ENCODE measurements at regions not wholly inside any gene's neighbourhood (a gene's known extent, or its start where the extent isn't known, plus 50 kb on each side); places are given as distances from the start of the nearest gene placed in this dataset.
A peak's percentile ranks its signal among the peaks of the same experiment; 100 is the strongest.

GRCh38 chr15:70354346-70354905 is 256.7 kb upstream of the TLE3 start:
- Histone ChIP-seq H3K9me3 (no peaks in the 10 kb centered on the region), H3K27me3 (no peaks in the 10 kb centered on the region), H3K27ac (no peak overlapping the region), H3K4me3 (no peak overlapping the region), H3K36me3 (ENCODE audit: low read depth, missing control alignments) (no peaks in the 10 kb centered on the region), H3K4me1 (no peaks in the 10 kb centered on the region)
- intact Hi-C loops (cut with DNase I; ENCODE audit: low total_unique reads), result no loop called here
- no peak for DNase-seq
- TF ChIP-seq, protein P1, sequence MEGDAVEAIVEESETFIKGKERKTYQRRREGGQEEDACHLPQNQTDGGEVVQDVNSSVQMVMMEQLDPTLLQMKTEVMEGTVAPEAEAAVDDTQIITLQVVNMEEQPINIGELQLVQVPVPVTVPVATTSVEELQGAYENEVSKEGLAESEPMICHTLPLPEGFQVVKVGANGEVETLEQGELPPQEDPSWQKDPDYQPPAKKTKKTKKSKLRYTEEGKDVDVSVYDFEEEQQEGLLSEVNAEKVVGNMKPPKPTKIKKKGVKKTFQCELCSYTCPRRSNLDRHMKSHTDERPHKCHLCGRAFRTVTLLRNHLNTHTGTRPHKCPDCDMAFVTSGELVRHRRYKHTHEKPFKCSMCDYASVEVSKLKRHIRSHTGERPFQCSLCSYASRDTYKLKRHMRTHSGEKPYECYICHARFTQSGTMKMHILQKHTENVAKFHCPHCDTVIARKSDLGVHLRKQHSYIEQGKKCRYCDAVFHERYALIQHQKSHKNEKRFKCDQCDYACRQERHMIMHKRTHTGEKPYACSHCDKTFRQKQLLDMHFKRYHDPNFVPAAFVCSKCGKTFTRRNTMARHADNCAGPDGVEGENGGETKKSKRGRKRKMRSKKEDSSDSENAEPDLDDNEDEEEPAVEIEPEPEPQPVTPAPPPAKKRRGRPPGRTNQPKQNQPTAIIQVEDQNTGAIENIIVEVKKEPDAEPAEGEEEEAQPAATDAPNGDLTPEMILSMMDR (IDR thresholded peaks at IDR 0.05), result no peak
- no peak for TF ChIP-seq POLR2A (IDR thresholded peaks at IDR 0.05)
- 88 to 89% methylated on average over 12 to 20 of the region's 20 CpGs for WGBS, 2 donors

GRCh38 chr15:70353606-70354345 is 256.1 kb upstream of the TLE3 start:
- Histone ChIP-seq H3K4me3 (no peak overlapping the region), H3K9me3 (no peaks in the 10 kb centered on the region), H3K27me3 (no peaks in the 10 kb centered on the region), H3K36me3 (ENCODE audit: low read depth, missing control alignments) (no peaks in the 10 kb centered on the region), H3K27ac (no peak overlapping the region), H3K4me1 (no peaks in the 10 kb centered on the region)
- intact Hi-C loops (cut with DNase I; ENCODE audit: low total_unique reads), result no loop called here
- TF ChIP-seq, protein P1 (IDR thresholded peaks at IDR 0.05), result no peak
- no peak for TF ChIP-seq POLR2A (IDR thresholded peaks at IDR 0.05)
- 87 to 92% methylated on average over 8 to 12 of the region's 12 CpGs for WGBS, 2 donors
- DNase-seq, result no peak

DNA sequence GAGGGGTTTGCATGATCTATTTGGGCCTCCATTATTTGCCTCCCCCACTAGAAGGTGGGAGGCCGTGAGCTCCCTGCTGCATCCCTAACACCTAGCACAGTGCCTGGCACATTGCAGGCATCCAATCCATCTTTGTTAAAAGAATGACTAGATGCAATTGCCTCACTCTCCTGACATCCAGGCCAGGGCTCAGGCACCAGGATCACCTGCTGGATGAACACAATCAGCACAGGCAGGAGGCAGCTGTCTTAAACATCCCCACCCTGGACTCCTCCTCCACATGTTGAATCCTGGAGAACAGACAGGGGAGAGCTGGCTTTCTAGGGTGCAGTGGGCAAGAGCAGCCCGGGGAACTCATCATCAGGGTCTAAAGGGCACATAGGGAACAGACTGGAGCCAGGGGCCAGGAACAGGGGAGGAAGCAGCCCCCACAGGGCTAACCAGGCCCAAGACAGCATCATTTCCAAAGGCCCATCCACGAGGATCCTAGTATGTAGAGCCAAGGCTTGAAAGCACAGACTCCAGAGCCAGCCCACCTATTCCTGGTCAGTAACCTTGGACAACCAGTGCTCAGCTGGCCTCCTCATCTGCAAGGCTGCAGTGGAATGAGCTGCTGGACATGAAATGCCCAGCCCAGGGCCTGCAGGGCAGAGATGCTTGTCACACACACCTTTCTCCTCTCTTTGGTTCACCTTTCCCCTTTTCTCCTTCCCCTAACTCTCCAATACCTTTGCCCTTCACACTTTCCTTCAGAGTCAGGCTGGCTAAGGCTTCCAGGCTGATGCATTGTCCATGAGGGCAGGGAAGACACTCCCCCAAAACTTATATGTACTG is 254.4 kb upstream of the TLE3 start:
- Histone ChIP-seq H3K9me3 (no peaks in the 10 kb centered on the region), H3K27ac (no peak overlapping the region), H3K27me3 (no peaks in the 10 kb centered on the region), H3K4me1 (no peaks in the 10 kb centered on the region), H3K36me3 (ENCODE audit: low read depth, missing control alignments) (no peaks in the 10 kb centered on the region), H3K4me3 (no peak overlapping the region)
- no peak for TF ChIP-seq POLR2A (IDR thresholded peaks at IDR 0.05)
- 83 to 86% methylated on average over 2 to 3 of the region's 3 CpGs for WGBS, 2 donors
- intact Hi-C loops (cut with DNase I; ENCODE audit: low total_unique reads), result no loop called here
- no peak for DNase-seq

DNA sequence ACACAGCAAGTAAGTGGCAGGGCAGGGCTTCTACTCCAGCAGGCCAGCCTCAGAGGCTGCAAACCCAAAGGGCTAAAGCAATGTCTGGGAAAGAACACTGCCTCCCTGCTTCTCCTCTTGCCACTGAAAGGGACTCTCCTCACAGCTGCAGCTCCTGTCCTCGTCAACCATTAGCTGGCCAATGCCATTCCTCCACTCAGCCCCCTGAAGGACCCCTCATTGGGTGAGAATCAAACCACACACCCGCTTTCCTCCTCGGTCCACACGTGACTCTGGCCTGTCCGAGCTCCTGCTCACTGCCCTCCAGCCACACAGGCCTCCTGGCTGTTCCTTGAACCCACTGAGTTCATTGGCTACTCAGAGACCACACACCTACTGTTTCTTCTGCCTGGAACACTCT is 253.7 kb upstream of the TLE3 start:
- H3K4me1 ChIP-seq, result no peaks in the 10 kb centered on the region
- TF ChIP-seq, protein P1 (IDR thresholded peaks at IDR 0.05), result no peak
- no peak for TF ChIP-seq POLR2A (IDR thresholded peaks at IDR 0.05)
- no peaks in the 10 kb centered on the region for H3K36me3 ChIP-seq (ENCODE audit: low read depth, missing control alignments)
- no peaks in the 10 kb centered on the region for H3K9me3 ChIP-seq
- no peaks in the 10 kb centered on the region for H3K27me3 ChIP-seq
- no peak overlapping the region for H3K27ac ChIP-seq
- intact Hi-C loops (cut with DNase I; ENCODE audit: low total_unique reads), result no loop called here
- no peak for DNase-seq
- 92 to 100% methylated on average over 5 of the region's 5 CpGs for WGBS, 2 donors
- H3K4me3 ChIP-seq, result no peak overlapping the region

GRCh38 chr15:70348581-70349344 is 251.0 kb upstream of the TLE3 start:
- peak; percentile 29 for DNase-seq
- Histone ChIP-seq H3K27ac (no peak overlapping the region), H3K4me1 (no peaks in the 10 kb centered on the region), H3K4me3 (no peak overlapping the region), H3K36me3 (ENCODE audit: low read depth, missing control alignments) (no peaks in the 10 kb centered on the region), H3K9me3 (no peaks in the 10 kb centered on the region), H3K27me3 (no peaks in the 10 kb centered on the region)
- intact Hi-C loops (cut with DNase I; ENCODE audit: low total_unique reads), result no loop called here
- TF ChIP-seq POLR2A (IDR thresholded peaks at IDR 0.05), result no peak
- TF ChIP-seq, protein P1 (IDR thresholded peaks at IDR 0.05), result no peak
- WGBS, 2 donors, result 71 to 77% methylated on average over 17 of the region's 17 CpGs
